Glomerular visceral epithelial cell (primary cell): ENCODE measurements at regions not wholly inside any gene's neighbourhood (a gene's known extent, or its start where the extent isn't known, plus 50 kb on each side); places are given as distances from the start of the nearest gene placed in this dataset.

ENCODE experiments used
- DNase-seq: peaks from one replicate; pipeline ENCODE4 v3.0.0-alpha.2; 2016; ENCODE audit errors: extremely low spot score

- no peak for DNase-seq
Observed at GRCh38 chr5:68708156-68708841, 385.5 kb upstream of the SLC30A5 start.

- no peak for DNase-seq
Observed at GRCh38 chr5:68708842-68709170, 385.0 kb upstream of the SLC30A5 start.

- DNase-seq = peak; percentile 13
Observed at GRCh38 chr5:68709239-68709638, 384.6 kb upstream of the SLC30A5 start.

- DNase-seq = no peak
Observed at GRCh38 chr5:68710514-68710913, 383.3 kb upstream of the SLC30A5 start.

- peak; percentile 68 for DNase-seq
Observed at GRCh38 chr5:68711293-68712200, 382.3 kb upstream of the SLC30A5 start.

GRCh38 chr5:68714810-68715209 is 379.0 kb upstream of the SLC30A5 start:
- DNase-seq = no peak

- DNase-seq = no peak
Observed at GRCh38 chr5:68720884-68721610, 372.8 kb upstream of the SLC30A5 start.

- no peak for DNase-seq
Observed at GRCh38 chr5:68722357-68722756, 371.5 kb upstream of the SLC30A5 start.

GRCh38 chr5:68725905-68726683 is 367.7 kb upstream of the SLC30A5 start:
- DNase-seq = no peak

- DNase-seq = no peak
Observed at GRCh38 chr5:68727931-68728330, 365.9 kb upstream of the SLC30A5 start.

GRCh38 chr5:68729678-68730077 is 364.1 kb upstream of the SLC30A5 start:
- DNase-seq = no peak

GRCh38 chr5:68730220-68730978 is 363.4 kb upstream of the SLC30A5 start:
- peak; percentile 86 for DNase-seq

- DNase-seq = no peak
Observed at GRCh38 chr5:68730979-68731654, 362.7 kb upstream of the SLC30A5 start.

GRCh38 chr5:68732251-68732650 is 361.6 kb upstream of the SLC30A5 start:
- DNase-seq = no peak

- DNase-seq = no peak
Observed at GRCh38 chr5:68734781-68735180, 359.0 kb upstream of the SLC30A5 start.

GRCh38 chr5:68738236-68738635 is 355.6 kb upstream of the SLC30A5 start:
- DNase-seq = no peak

GRCh38 chr5:68738841-68739240 is 355.0 kb upstream of the SLC30A5 start:
- DNase-seq = no peak

- DNase-seq = no peak
Observed at GRCh38 chr5:68739752-68740151, 354.1 kb upstream of the SLC30A5 start.

GRCh38 chr5:68740226-68740910 is 353.4 kb upstream of the SLC30A5 start:
- peak; percentile 52 for DNase-seq

- DNase-seq = no peak
Observed at GRCh38 chr5:68744206-68744605, 349.6 kb upstream of the SLC30A5 start.
